SK-N-MC (cell line): ENCODE measurements at regions not wholly inside any gene's neighbourhood (a gene's known extent, or its start where the extent isn't known, plus 50 kb on each side); places are given as distances from the start of the nearest gene placed in this dataset.

Source experiments
- EZH2 ChIP-seq: fragments of 200-600 bp; sonication (generic); IDR thresholded peaks from one replicate; pipeline ENCODE4 v1.6.1; 2017; ENCODE audit warnings: antibody characterized with exemption
- POLR2AphosphoS5 ChIP-seq: IDR thresholded peaks from 2 replicates; pipeline ENCODE4 v1.6.1; 2012; ENCODE audit warnings: mild to moderate bottlenecking, low read depth, low read length, borderline replicate concordance

DNA sequence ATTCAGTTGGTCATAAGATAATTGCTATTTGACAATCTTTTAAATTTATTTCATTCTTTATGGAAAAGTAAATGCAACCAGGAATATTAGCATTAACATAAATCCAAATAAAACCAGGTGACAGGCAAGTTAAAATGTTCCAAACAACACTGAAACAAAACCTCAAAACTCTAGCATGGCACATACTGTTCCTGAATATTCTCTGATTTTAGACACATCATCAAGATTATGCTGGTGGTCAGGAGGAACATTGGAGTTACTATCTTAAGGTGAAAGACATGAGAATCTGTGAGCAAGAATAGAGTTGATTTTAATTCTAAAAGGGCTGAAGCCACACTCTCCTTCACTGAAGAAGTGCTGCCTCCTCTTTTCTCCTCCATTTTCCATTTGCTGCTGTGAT lies 421.0 kb upstream of the THBS1 start:
- no peak for TF ChIP-seq POLR2AphosphoS5
- no peak for TF ChIP-seq EZH2
